GM21447 (cell line): ENCODE measurements at regions not wholly inside any gene's neighbourhood (a gene's known extent, or its start where the extent isn't known, plus 50 kb on each side); places are given as distances from the start of the nearest gene placed in this dataset.

Experiments used
- ATAC-seq: cut with Tn5 transposase; IDR thresholded peaks from one replicate; pipeline ENCODE4 v1.9.1; 2021; ENCODE audit not compliant: unreplicated experiment

DNA sequence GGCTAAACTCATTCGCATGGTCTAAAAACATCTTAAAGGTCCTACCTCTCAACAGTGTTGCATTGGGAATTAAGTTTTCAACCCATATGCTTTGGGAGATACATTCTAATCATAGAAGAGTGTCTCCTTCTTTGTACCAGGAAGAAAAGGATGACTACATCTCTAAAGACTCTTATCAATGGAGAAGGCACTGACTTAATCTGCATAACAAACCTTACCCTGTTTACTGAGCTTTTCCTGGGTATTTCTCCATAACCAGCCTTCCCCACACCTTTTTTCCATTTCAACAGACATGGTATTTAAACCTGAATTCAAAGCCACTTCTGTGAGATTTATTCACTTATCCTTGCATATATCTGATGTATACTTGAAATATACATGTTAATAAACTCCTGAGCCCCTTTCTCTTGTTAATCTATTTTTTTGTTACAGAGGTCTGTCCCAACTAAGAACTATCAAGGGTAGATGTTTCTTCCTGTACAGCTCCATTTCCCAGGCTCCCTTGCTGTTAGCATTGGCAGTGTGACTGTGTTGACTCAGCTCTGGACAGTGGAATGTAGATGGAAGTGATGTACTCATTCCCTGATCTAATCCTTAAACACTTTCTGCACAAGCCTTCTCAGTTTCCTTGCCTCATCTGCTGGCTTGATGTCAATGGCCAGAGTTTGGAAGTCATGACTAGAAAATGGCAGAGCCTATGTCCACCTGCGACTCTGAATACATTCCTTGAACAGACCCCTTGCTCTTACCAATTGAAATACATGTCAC, 148.9 kb upstream of the CPEB2 start:
- no peak for ATAC-seq

DNA sequence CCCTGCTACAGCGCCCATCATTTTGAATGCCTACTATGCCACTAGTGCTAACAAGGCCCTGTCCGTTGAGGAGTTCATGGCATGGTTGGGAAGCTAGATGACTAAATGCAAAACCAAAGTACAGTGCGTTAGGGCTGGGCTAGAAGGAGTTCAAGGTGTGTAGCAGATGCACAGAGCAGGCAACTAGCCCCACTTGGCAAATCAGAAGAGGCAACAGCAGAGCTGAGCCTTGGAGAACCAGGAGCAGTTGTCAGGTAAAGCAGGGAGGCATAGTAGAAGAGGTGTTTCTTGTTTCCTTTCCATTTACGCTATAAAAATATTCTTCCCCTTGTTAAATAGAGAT, 146.6 kb upstream of the CPEB2 start:
- no peak for ATAC-seq

DNA sequence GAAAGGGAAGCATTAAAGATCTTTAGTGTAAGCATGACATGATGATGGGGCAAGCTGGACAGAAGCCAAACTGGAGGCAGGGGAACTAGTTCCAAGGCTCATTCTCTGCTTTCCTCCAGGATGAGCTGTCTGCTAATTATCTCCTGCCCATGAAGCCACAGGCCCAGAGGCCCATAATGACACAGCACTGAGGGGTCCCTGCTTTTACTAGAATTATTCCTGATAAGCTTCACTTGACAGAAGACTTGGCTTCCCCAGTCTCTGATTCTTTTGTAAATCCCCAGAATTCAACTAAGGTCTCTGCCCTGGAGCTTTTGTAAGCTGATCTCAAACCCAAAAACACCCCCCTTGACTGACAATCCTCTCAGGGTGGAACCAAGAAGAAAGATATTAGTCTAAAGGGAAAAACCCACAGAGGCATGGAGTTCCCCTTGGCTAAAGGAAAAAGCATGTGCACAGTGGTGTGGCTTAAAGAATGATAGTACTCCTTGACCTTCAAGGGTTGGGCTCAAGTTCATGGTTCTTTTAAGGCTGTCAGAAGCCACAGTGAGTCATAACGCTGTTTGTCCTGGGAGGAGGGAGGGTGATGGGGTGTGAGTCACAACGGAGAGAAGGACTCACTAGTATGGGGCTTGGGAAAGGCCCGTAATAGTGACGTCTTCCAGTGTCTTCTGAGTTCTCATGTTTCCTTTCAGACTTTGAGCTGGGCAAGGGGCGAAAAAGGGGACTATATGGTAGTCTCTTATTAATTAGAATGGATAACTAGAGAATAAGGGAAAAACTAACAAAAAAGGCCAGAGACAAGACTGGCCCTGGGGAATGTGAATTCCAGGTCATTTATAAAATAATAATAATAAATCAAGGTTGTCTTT, 146.0 kb upstream of the CPEB2 start:
- peak; percentile 95 for ATAC-seq

DNA sequence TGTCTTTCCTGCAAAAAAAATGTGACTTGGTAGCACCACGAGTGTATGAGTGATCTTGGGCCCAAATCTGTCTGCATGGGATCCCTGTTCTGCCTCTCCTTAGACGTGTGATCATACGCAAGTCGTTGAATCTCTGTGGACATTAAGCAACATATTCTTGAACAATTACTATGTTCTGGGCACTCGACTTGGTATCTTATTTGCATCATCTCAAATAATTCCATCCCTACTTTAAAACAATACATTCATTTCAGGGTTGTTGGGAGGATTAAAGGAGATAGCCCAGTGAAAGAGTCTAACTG, 145.4 kb upstream of the CPEB2 start:
- ATAC-seq = no peak

DNA sequence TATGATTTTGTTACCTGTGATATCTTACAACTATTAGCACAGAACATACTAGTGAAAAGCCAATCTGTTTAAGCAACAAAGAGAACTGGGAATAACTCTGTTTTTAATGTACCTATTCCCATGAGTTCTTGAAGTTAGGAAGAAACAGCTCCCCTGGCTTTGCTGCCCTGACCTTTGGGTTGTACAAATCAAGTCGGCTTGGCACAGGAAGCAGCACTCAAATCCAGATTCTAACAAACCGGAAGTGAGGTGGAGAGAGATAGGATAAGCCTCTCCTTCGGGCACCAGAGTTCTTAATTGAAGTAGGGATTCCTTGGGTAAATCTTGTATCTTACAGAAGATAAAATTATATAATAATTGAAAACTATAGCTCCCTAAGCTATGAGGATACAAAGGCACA, 144.8 kb upstream of the CPEB2 start:
- ATAC-seq = no peak

DNA sequence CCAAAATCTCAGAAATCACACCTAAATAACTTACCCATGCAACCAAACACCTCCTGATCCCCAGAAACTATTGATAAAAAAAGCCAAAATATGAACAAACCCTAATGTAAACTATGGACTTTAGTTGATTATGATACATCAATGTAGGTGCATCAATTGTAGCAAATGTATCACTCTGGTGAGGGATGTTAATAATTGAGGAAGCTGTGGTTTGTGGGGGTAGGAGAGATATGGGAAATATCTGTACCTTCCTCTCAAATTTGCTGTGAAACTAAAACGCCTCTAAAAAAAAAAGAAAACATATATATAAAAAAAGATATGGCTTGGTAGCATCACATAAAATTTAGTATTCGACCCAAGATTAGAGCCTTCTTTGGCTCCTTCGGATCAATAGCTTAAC, 144.3 kb upstream of the CPEB2 start:
- no peak for ATAC-seq

DNA sequence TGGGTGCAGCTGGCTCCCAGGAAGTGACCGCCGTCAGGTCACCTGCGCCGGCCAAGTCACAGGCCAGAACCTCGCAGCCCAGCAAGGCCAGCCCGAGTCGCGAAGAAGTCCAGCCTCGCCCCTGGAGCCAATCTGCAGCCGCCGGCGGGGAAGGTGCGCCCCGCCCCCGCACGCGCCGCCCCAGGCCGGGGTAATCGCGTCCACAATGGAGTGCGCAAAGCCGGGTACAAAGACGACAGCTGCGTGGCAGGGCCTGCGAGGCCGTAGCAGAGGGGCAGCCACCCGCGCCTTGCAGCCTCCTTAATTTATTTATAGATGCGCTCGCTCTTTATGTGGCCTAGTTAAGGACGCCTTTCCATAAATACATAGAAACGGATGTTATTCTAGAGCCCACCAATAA, 139.4 kb upstream of the CPEB2 start:
- no peak for ATAC-seq

DNA sequence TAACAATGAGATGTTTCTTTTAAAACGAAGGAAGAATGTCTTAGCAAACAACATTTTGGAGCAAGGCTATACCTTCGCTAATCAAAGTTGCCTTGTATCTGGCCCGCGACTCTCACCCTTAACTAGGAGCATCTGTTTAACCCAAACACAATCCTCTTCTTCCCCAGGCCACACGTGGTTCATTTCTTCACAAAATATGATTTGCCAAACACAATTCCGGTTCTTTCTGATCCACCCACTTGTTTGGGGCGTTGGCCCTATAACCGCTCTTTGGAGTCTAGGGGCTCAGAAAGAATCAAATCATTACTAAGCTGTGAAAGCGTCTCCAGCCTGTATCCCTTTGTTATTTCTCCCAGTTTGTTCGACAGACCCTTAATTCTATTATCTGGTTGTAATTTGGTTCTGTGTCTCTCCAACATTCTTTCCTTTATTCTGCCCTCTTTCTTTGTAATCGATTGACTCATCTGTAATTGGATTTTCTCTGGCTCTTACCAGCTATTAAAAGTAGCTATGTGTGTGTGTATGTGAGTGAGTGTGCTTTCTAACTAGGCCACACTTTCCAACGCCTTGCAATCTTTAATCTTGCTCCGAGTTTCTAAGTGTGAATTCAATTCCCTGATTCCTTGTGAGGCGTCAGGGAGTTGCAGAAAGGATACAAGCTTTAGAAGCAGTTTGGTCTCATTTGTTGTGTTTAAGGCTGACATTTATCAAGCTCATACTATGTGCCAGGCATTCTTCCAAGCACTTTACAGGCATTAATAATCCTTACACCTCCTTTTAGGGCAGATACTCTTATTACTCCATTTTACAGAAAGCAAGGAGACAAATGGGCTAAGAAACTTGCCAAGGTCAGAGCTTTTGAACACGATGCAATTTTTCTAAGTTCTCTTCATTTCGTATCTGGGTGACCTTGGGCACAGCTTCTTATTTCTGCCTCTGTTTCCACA, 138.6 kb upstream of the CPEB2 start:
- ATAC-seq = no peak

DNA sequence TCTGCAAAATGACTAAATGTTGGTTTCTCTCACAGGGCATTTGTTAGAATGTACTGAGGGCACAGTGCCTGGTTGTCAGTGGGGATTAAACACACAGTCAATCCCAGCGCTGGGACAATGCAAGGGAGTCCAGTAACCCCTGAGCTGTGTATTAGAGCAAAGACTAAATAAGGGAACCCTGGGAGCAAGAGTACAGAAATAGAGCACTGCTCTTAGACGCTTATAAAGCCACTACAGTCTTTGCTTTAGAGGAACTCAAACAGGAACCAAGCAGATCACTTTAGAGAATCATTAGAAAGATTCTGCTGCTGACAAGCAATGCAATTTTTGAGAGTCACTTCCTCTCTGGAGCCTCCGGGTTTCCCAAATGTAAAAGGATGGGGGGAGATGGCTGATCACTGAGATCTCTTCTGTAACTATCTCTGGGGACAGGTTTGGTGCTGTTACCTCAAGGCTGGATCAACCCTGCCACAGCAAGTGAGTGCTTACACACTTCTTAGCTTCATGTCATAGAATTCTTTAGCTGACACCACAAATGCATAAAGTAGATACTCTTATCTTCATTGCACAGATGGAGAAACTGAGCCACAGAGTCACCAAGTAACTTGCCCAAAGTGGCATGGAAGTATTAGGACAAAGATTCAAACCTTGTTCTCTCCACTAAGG, 137.8 kb upstream of the CPEB2 start:
- no peak for ATAC-seq

DNA sequence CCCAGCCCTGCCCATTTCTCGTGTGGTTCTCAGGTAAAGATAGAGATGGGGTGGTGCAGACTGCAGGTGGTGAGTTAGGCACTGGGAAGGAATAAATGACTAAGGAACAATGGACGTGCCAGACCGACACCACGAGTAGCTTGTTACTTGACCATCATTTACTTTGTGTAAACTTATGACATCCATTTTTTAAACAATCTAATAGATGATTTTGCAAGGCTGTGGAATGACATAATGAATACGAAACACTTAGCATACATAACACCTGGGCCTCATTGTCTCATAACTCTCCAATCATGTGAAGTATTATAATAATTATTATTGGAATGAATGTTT, 137.3 kb upstream of the CPEB2 start:
- ATAC-seq = no peak

DNA sequence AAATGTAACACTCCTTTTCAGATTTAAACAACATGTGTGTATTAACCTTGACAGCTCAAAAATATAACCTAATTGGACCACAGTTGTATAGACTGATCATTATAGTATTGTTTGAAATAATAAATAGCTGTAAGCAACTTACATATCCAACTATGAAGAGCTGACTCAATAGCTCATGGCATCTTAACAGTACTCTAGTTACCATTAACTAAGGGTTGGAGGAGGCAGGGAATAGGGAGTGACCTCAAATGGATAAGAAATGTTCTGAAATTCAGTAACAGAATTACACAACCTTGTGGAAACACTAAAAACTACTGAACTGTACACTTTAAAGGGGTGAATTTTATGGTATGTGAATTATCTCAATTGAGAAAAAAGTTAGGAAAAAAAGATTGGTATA, 136.5 kb upstream of the CPEB2 start:
- no peak for ATAC-seq

DNA sequence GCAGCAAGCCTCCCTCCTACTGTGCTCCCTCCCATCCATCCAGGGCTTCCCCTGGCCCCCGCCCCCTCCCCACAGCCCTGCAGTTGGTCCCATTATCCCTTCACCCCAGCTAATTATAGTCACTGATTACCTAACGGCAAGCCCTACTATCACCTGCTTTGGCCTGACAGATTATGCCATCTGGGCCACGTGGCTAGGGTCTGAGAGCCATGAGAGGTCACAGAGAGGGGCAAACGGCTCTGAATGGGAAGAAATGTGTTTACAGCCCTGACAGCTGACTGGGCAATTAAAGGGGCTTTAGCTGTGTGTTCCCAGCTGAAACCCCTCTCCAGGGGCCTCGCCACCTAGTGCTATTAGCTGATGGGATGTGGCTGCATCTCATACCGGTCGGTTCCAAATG, 134.4 kb upstream of the CPEB2 start:
- no peak for ATAC-seq

DNA sequence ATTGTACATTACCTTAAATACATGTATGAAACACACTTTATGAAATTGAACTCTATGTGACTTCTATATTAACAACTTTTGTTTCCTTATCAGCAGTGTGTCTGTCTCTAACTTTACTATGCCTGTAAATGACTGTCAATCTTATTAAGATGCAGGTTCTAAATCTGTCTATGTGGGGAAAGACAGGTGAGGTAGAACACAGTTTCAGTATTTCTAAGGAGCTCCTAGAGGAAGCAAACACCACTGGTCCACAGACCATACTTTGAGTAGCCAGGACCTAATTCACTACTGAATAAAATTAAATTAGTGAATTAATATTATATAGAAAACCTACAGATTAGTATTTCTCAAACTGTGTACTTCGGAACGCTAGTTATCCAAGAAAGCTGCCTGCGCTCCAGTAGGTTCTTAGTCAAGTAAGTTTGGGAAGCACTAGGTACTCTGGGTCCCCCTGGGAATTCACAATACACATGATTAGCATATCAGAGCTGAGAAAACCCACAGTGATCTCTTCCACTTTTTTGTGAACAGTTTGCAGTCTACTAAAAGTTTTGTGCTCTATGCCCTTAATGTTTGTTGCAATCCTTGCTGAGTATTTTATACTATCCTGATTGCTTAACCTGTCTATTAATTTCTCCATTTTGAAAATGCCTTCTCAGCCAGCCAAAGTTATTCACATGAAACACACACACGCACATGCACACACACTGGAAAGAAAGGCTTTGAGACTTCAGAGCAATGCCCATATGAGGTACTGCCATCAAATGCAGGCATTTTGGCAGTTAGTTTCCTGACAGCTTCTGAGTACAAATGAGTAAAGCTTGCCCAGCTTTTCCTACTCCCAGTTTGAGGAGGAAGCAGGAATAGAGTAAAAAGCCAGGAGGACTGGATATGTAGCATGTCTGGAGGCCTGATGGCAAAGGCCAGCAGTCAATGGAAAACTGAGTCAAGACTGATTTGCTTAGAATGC, 133.6 kb upstream of the CPEB2 start:
- ATAC-seq = no peak

DNA sequence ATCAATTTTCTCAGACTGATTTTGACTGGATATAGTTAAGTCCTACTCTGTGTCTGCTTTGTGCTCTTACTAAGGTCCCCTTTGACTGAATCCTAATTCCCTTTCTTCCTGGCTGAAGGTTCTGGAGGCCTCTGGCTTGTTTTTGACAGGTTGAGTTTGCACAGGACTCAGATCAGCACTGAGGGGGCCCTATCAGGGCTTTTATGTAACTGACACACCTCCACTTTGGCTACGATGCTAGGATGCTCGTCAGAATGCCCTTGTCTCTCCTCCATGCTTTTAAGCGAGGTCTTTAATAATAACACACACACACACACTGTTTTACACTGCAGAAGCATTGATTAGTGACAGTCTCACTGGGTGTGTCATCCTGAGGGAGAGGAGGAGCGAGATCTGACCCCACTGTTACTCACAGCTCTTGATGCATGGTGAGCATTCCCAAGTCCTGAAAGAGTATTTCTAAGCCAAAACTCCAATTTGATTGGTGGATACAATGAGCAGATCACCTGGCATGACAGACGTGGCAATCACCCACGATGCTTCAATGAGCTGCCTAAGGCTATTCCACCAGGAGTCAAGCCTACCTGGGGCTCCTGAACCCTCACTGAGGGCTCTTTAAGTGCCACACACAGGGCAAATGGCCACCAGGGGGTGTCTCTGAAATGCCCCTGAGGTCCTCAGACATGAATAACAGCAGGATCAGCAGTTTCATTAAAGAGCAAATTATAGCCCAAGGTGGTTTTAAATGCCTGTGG, 130.4 kb upstream of the CPEB2 start:
- no peak for ATAC-seq

DNA sequence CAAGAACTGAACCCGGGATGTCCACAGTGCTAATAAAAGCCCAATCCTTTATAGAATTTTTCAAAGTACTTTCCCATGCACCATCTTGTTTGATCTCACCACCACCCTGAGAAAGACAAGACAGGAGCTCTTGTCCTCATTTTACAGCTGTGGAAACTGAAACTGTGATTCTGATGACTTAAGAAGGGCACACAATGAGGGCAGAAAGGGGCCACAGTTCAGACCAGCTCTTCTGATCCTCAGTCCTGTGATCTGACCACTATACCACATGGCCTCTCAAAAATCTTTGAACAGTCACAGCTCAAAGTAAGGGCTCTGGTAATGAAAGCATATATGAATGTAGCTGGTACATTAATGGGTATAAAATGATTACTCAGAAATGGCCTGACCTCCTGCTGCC, 127.3 kb upstream of the CPEB2 start:
- ATAC-seq = peak; percentile 66

DNA sequence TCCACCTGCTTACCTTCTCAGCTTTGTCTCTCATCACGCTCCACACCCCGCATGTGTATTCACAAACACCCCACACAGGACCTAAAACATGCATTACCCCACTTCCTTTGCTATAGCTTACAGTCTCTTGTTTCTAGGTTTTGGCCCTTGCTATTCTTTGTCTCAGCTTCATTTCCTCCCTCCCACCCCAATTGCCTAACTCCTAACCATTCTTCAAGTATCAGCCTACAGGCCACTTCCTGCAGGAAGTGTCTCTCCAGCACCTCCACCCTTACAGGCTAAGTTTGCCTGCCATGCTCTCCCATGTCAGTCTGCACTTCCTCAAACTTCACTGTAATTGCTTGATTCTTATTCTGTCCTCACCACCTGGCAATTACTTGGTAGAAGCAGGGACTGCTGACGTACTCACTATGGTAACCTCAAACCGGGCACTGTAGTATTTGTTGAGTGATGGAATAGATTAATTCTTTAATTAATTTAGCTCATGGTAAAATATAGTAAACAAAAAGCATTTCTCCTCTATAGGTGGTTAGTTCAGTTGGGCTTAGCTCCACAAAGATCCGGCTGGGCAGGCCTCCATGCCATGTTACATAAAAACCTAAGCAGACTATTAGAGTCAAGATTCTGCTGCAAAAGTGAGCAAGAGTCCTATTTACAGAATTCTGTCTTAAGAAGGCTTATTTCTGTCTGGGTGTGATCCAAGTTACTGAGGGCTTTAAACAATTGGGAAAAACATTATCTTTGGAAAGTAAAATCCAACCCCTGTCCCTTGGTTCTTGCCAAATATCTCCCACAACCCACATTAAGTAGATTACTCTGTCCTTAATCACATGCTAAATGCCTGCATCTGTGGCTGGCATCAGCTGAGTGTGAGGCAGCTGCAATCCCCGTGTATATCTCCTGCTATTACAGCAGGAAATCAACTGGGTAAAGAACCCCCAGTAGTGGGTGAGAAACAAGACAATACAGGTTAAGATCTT, 124.7 kb upstream of the CPEB2 start:
- peak; percentile 50 for ATAC-seq

DNA sequence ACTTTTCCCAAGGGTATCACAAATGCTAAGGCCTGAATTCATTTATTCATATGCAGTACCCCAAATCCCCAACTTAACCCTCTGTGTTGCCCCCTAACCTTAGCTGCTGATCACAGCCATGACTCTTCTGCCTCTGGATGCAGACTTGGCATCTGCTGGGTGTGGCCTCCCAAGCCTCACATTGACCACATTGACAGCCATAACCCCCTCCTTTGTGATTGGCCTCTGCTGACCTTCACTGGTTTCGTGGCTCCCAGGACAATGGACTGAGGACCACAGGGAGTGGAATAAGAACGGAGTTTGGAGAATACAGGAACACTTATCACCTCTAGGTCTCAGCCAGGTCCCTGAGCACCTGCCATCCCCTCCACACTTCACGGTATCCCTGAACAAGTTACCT, 123.6 kb upstream of the CPEB2 start:
- ATAC-seq = no peak

DNA sequence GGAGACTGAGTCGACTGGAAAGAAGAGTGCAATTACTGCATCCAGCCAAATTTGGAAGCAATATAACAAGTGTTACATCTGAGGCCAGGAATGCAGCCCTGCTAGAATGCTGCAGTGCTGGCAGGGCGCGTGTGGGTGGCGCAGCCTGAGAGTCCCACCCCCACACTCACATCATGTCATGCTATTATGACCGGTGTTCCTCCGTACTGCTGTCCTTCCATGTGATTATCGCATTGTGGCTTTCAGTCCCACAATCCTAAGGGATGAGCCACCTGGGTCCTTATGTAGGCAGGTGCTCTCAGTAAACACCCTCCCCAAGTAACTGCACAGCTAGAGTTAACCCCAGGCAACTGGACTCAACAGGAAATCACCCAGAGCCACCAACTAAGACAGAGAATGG, 122.6 kb upstream of the CPEB2 start:
- no peak for ATAC-seq
